Common myeloid progenitor, CD34-positive (primary cell): ENCODE measurements at regions not wholly inside any gene's neighbourhood (a gene's known extent, or its start where the extent isn't known, plus 50 kb on each side); places are given as distances from the start of the nearest gene placed in this dataset.

ENCODE experiments used
- CTCF ChIA-PET: fragments of 350-600 bp; sonication (Branson Sonifier 250); formaldehyde crosslinking; loops from one replicate; lab custom pipeline; 2021; ENCODE audit warnings: antibody characterized with exemption; lab: Charles Lee
- POLR2A ChIA-PET: fragments of 350-600 bp; sonication (Branson Sonifier 250); formaldehyde crosslinking; loops from one replicate; lab custom pipeline; 2021; ENCODE audit warnings: antibody characterized with exemption; lab: Charles Lee
- DNase-seq, 3 donors: peaks; one replicate each; pipeline versions ENCODE4 v3.0.0 to v3.0.0-alpha.2; 2013
- H3K27ac ChIP-seq, 2 experiments: 1 replicate in 1 of 2; 2 replicates in 1 of 2; pipeline ENCODE4 v1.7.0; 2013; ENCODE audit warnings: inconsistent platforms in 2 of 2, low read length in 2 of 2, mild to moderate bottlenecking in 2 of 2, low read depth in 1 of 2, moderate library complexity in 1 of 2; ENCODE audit not compliant: severe bottlenecking in 2 of 2, insufficient read depth in 1 of 2, poor library complexity in 1 of 2
- H3K27me3 ChIP-seq, 5 experiments: replicated peaks in 2 of 5; 1 replicate in 3 of 5; 2 replicates in 2 of 5; pipeline versions ENCODE4 v1.6.1 to v1.7.0; 2013; ENCODE audit warnings: low read length in 4 of 5, mild to moderate bottlenecking in 2 of 5, moderate library complexity in 2 of 5, inconsistent platforms in 1 of 5; ENCODE audit not compliant: insufficient read depth in 5 of 5, control insufficient read depth in 4 of 5
- H3K36me3 ChIP-seq, 4 experiments: 1 replicate in 2 of 4; 2 replicates in 2 of 4; pipeline versions ENCODE4 v1.6.1 to v1.7.0; 2013; ENCODE audit warnings: low read length in 3 of 4, control low read depth in 1 of 4, mild to moderate bottlenecking in 1 of 4; ENCODE audit not compliant: control insufficient read depth in 4 of 4, insufficient read depth in 4 of 4
- H3K4me1 ChIP-seq, 4 experiments: 1 replicate in 3 of 4; 2 replicates in 1 of 4; pipeline versions ENCODE4 v1.6.1 to v1.7.1; 2013; ENCODE audit warnings: low read length in 3 of 4, mild to moderate bottlenecking in 3 of 4, control low read depth in 1 of 4, inconsistent platforms in 1 of 4, moderate library complexity in 1 of 4; ENCODE audit not compliant: control insufficient read depth in 4 of 4, insufficient read depth in 4 of 4; ENCODE audit errors: control extremely low read depth in 1 of 4
- H3K4me3 ChIP-seq, 7 experiments: 1 replicate in 4 of 7; 2 replicates in 3 of 7; pipeline versions ENCODE4 v1.5.1 to v1.7.0; 2013; ENCODE audit warnings: mild to moderate bottlenecking in 7 of 7, low read length in 6 of 7, moderate library complexity in 6 of 7, inconsistent platforms in 2 of 7, low read depth in 2 of 7, control low read depth in 1 of 7; ENCODE audit not compliant: insufficient read depth in 4 of 7, control insufficient read depth in 1 of 7; ENCODE audit errors: extremely low read depth in 1 of 7
- H3K9me3 ChIP-seq, 5 experiments: 1 replicate in 4 of 5; 2 replicates in 1 of 5; pipeline versions ENCODE4 v1.6.1 to v1.7.1; 2013; ENCODE audit warnings: low read length in 4 of 5, mild to moderate bottlenecking in 2 of 5, inconsistent platforms in 1 of 5, low read depth in 1 of 5, moderate library complexity in 1 of 5; ENCODE audit not compliant: control insufficient read depth in 4 of 5, insufficient read depth in 2 of 5; ENCODE audit errors: control extremely low read depth in 1 of 5
- WGBS: methylation state at CpG from one replicate; pipeline ENCODE4 v1.1.5; 2013; ENCODE audit not compliant: insufficient coverage; 5-methylcytosine and 5-hydroxymethylcytosine counted together

- no peak overlapping the region for H3K4me3 ChIP-seq
- no peaks in the 10 kb centered on the region for H3K36me3 ChIP-seq
- CTCF ChIA-PET = no interaction called here
- no peak overlapping the region for H3K27ac ChIP-seq
- POLR2A ChIA-PET = interaction anchor here (0.6 kb wide), 1 partner anchor 98 kb away, joined by 3 read pairs; no protein-coding TSS in a partner anchor
- no peaks in the 10 kb centered on the region for H3K27me3 ChIP-seq
- DNase-seq = no peak
- 100% methylated on average over 2 of the region's 3 CpGs for WGBS
- no peaks in the 10 kb centered on the region for H3K9me3 ChIP-seq
- no peaks in the 10 kb centered on the region for H3K4me1 ChIP-seq
Observed at GRCh38 chr1:208933984-208934525, 649.5 kb upstream of the CAMK1G start.

- CTCF ChIA-PET = no interaction called here
- Histone ChIP-seq H3K9me3 (no peaks in the 10 kb centered on the region), H3K4me3 (no peak overlapping the region), H3K27ac (no peak overlapping the region), H3K36me3 (no peaks in the 10 kb centered on the region), H3K4me1 (no peaks in the 10 kb centered on the region), H3K27me3 (no peaks in the 10 kb centered on the region)
- 95% methylated on average over 4 of the region's 6 CpGs for WGBS
- no peak for DNase-seq
- POLR2A ChIA-PET = interaction anchor here (0.7 kb wide), 1 partner anchor 121 kb away, joined by 5 read pairs; no protein-coding TSS in a partner anchor
Observed at GRCh38 chr1:208934933-208935332, 648.6 kb upstream of the CAMK1G start.

GRCh38 chr1:208935517-208936187 lies 647.9 kb upstream of the CAMK1G start:
- H3K4me3 ChIP-seq = no peak overlapping the region
- POLR2A ChIA-PET = interaction anchor here (0.7 kb wide), 1 partner anchor 122 kb away, joined by 5 read pairs; no protein-coding TSS in a partner anchor
- no peaks in the 10 kb centered on the region for H3K9me3 ChIP-seq
- H3K36me3 ChIP-seq = no peaks in the 10 kb centered on the region
- no peak for DNase-seq
- no peak overlapping the region for H3K27ac ChIP-seq
- CTCF ChIA-PET = no interaction called here
- no peaks in the 10 kb centered on the region for H3K27me3 ChIP-seq
- 88% methylated on average over 2 of the region's 3 CpGs for WGBS
- H3K4me1 ChIP-seq = no peaks in the 10 kb centered on the region

GRCh38 chr1:208939537-208940085 lies 643.9 kb upstream of the CAMK1G start:
- no peak for DNase-seq
- POLR2A ChIA-PET = no interaction called here

GRCh38 chr1:208942394-208943130 lies 641.0 kb upstream of the CAMK1G start:
- CTCF ChIA-PET = no interaction called here
- no peaks in the 10 kb centered on the region for H3K27me3 ChIP-seq
- WGBS = 100% methylated on average over 1 of the region's 1 CpG
- no peak for DNase-seq
- no peaks in the 10 kb centered on the region for H3K36me3 ChIP-seq
- H3K27ac ChIP-seq = no peak overlapping the region
- no peak overlapping the region for H3K4me3 ChIP-seq
- H3K9me3 ChIP-seq = no peaks in the 10 kb centered on the region
- POLR2A ChIA-PET = no interaction called here
- H3K4me1 ChIP-seq = peaks cover 0 to 7% (median 0%) of the 10 kb centered on the region in 4 experiments

More at GRCh38 chr1:208939537-208940085, 643.9 kb upstream of the CAMK1G start:
- 89% methylated on average over 1 of the region's 1 CpG for WGBS
- Histone ChIP-seq H3K36me3 (no peaks in the 10 kb centered on the region), H3K4me3 (no peak overlapping the region), H3K27ac (no peak overlapping the region), H3K9me3 (no peaks in the 10 kb centered on the region), H3K4me1 (no peaks in the 10 kb centered on the region), H3K27me3 (no peaks in the 10 kb centered on the region)
- CTCF ChIA-PET = no interaction called here

GRCh38 chr1:208943291-208943690 lies 640.2 kb upstream of the CAMK1G start:
- POLR2A ChIA-PET = no interaction called here
- CTCF ChIA-PET = no interaction called here

More at GRCh38 chr1:208943291-208943690, 640.2 kb upstream of the CAMK1G start:
- H3K27me3 ChIP-seq = no peaks in the 10 kb centered on the region
- H3K27ac ChIP-seq = no peak overlapping the region
- peaks cover 0 to 7% (median 0%) of the 10 kb centered on the region in 4 experiments for H3K4me1 ChIP-seq
- 93% methylated on average over 5 of the region's 5 CpGs for WGBS
- no peaks in the 10 kb centered on the region for H3K36me3 ChIP-seq
- no peak for DNase-seq
- H3K4me3 ChIP-seq = no peak overlapping the region
- no peaks in the 10 kb centered on the region for H3K9me3 ChIP-seq
